Fibroblast of mammary gland (primary cell): ENCODE measurements at regions not wholly inside any gene's neighbourhood (a gene's known extent, or its start where the extent isn't known, plus 50 kb on each side); places are given as distances from the start of the nearest gene placed in this dataset.
A peak's percentile ranks its signal among the peaks of the same experiment; 100 is the strongest.

Experiments used
- DNase-seq: peaks from one replicate; pipeline ENCODE4 v3.0.0-alpha.2; 2010; ENCODE audit warnings: low read depth
- H3K4me3 ChIP-seq: 2 replicates; pipeline ENCODE4 v1.5.1; 2011; ENCODE audit warnings: low read depth, mild to moderate bottlenecking, low read length, moderate library complexity; ENCODE audit not compliant: control insufficient read depth
- CTCF ChIP-seq: conservative IDR thresholded peaks from 2 replicates; pipeline ENCODE4 v1.5.1; 2011; ENCODE audit warnings: low read depth, low read length, inconsistent platforms; ENCODE audit not compliant: control insufficient read depth, insufficient read depth

DNA sequence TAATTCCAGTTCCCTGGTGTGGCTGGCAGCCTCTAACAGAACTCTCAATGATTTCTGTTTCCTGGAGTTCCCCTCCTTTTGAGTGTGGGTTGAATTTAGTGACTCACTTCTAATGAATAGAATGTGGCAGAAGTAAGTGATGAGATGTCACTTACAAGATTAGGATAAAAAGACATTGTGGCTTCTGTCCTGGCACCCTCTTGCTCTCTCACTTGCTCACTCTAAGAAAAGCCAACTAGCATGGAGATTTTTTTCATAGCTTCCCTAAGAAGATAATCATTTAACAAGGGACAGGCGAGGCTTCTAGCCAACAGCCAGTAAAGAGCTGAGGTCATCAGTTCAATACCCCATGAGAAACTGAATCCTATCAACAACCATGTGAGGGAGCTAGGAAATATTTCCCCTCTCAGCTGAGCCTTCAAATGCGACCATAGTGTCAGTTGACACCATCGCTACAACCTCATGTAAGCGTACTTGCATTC, 156.7 kb downstream of the TMTC3 start:
- no peak overlapping the region for H3K4me3 ChIP-seq
- TF ChIP-seq CTCF, result no peak
- peak; percentile 77 for DNase-seq

DNA sequence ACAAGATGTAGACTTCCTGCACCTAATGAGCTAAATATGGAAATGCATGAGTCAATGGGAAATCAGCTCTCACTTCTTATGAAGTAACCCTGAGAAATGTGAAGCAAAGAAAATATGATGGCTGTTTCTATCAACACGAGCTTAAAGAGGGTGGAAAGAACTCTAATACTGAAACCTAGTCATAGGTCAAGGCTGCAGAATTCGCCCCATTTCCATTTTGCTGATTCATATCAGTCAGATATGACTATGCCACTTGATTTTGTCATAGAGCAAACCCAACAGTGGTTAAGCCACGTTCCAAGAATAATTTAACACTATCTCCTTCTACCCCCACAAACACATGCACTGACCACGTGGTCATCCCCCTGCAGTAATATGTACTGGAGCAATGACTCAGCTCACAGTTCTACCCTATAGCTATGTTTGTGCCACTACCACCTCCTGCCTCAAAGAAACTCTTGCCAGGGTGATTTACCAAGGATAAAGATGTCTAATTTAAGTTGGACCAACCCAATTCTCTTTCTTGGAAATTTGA, 157.5 kb downstream of the TMTC3 start:
- TF ChIP-seq CTCF, result no peak
- H3K4me3 ChIP-seq, result no peak overlapping the region
- peak; percentile 99 for DNase-seq

DNA sequence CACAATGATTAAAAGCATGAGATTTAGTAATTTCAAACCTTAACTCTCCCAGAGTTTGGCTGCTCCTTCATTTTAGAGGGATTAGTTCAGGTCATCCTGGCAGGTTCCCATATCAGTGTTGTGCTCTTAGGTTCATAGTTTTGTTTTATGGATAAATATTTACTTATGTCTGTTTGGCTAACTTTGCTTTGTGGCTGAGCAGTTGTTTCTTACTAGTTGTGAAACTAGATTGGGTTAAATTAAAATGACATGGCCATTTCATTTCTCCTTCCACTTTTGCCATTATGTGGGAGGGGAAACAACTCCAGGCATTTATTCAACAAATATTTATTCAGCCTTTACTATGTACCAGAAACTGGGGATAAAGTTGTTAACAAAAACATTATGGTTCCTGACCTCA, 158.8 kb downstream of the TMTC3 start:
- peak; percentile 30 for DNase-seq
- no peak overlapping the region for H3K4me3 ChIP-seq
- TF ChIP-seq CTCF, result no peak

GRCh38 chr12:88303335-88303734, 161.2 kb downstream of the TMTC3 start:
- DNase-seq, result no peak
- no peak overlapping the region for H3K4me3 ChIP-seq
- TF ChIP-seq CTCF, result no peak

- TF ChIP-seq CTCF, result no peak
- no peak overlapping the region for H3K4me3 ChIP-seq
- DNase-seq, result peak; percentile 74
Observed at GRCh38 chr12:88305254-88305890, 163.3 kb downstream of the TMTC3 start.

DNA sequence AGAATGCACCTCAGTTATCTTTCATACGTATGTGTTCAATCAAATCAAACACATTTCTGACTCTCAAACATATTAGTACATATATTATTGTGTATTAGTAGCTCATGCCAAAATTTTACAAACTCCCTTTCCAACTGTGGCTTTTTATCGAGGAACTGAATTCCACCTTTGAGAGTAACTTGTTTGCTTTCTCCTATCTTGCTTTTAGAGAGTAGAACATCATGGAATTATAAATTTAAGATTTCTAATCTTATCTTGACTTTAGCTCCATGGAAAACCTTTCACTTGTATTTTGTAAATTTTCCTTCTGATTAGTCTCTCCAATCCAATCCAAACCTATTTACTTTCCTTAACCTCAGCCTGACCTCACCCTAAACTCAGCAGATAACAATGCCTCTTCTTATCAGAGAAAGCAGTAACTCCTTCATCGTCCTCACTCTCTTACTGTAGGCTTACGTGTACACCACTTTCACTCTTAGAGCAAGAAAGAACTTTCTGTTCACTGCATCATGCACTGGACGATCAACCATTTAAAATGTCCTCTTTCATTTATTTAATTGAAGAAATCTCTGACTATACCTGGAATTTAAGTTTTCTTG, 164.5 kb downstream of the TMTC3 start:
- no peak overlapping the region for H3K4me3 ChIP-seq
- no peak for DNase-seq
- no peak for TF ChIP-seq CTCF
